Stimulated activated CD4-positive, alpha-beta T cell treated with anti-CD3 and anti-CD28 coated beads, Interleukin-2, amount 100 ng/mL, for 48 hours (primary cell): ENCODE measurements at regions not wholly inside any gene's neighbourhood (a gene's known extent, or its start where the extent isn't known, plus 50 kb on each side); places are given as distances from the start of the nearest gene placed in this dataset.
"Not testable (repeated sequence)": the region's sequence is repeated elsewhere in the genome, so short reads cannot be mapped to it uniquely, and the experiment has no call there.

Experiments used
- DNase-seq, 2 donors: peaks; one replicate each; pipeline ENCODE4 v3.0.0-alpha.2; 2020

GRCh38 chr17:20774472-20775135, 195.1 kb downstream of the CDRT15L2 start:
- no peak for DNase-seq

GRCh38 chr17:20775331-20775730, 195.8 kb downstream of the CDRT15L2 start:
- no peak for DNase-seq

- no peak for DNase-seq
Measured at GRCh38 chr17:20779521-20779920, 200.0 kb downstream of the CDRT15L2 start.

- no peak for DNase-seq
Measured at GRCh38 chr17:20781260-20781659, 201.7 kb downstream of the CDRT15L2 start.

GRCh38 chr17:20781869-20782268, 202.3 kb downstream of the CDRT15L2 start:
- not testable (repeated sequence) for DNase-seq

- no peak for DNase-seq
Measured at GRCh38 chr17:20783091-20783490, 203.6 kb downstream of the CDRT15L2 start.

- no peak for DNase-seq
Measured at GRCh38 chr17:20784100-20784665, 204.7 kb downstream of the CDRT15L2 start.

- no peak for DNase-seq
Measured at GRCh38 chr17:20787281-20787680, 207.8 kb downstream of the CDRT15L2 start.

- DNase-seq: no peak
Measured at GRCh38 chr17:20791626-20792025, 212.1 kb downstream of the CDRT15L2 start.

- not testable (repeated sequence) for DNase-seq
Measured at GRCh38 chr17:20794532-20794931, 215.0 kb downstream of the CDRT15L2 start.

- no peak for DNase-seq
Measured at GRCh38 chr17:20797292-20797691, 217.8 kb downstream of the CDRT15L2 start.

- no peak for DNase-seq
Measured at GRCh38 chr17:20800146-20800545, 220.6 kb downstream of the CDRT15L2 start.

GRCh38 chr17:20805751-20806150, 226.2 kb downstream of the CDRT15L2 start:
- no peak for DNase-seq

- not testable (repeated sequence) for DNase-seq
Measured at GRCh38 chr17:20807566-20807965, 228.0 kb downstream of the CDRT15L2 start.

GRCh38 chr17:20815410-20815809, 227.4 kb downstream of the USP22 start:
- DNase-seq: not testable (repeated sequence)

- DNase-seq: no peak
Measured at GRCh38 chr17:20823905-20824304, 218.9 kb downstream of the USP22 start.

- no peak for DNase-seq
Measured at GRCh38 chr17:20825539-20825938, 217.3 kb downstream of the USP22 start.

- not testable (repeated sequence) for DNase-seq
Measured at GRCh38 chr17:20840453-20840852, 202.4 kb downstream of the USP22 start.

- DNase-seq: not testable (repeated sequence)
Measured at GRCh38 chr17:20840987-20841865, 201.6 kb downstream of the USP22 start.

GRCh38 chr17:20842012-20842411, 200.8 kb downstream of the USP22 start:
- not testable (repeated sequence) for DNase-seq

- not testable (repeated sequence) for DNase-seq
Measured at GRCh38 chr17:20843261-20843660, 199.6 kb downstream of the USP22 start.

GRCh38 chr17:20843799-20844553, 198.8 kb downstream of the USP22 start:
- peak; percentile 27 to 46 for DNase-seq

GRCh38 chr17:20848869-20849443, 193.9 kb downstream of the USP22 start:
- DNase-seq: not testable (repeated sequence)
